Thymus (tissue), 11 donors: ENCODE measurements at regions not wholly inside any gene's neighbourhood (a gene's known extent, or its start where the extent isn't known, plus 50 kb on each side); places are given as distances from the start of the nearest gene placed in this dataset.

Experiments
- DNase-seq, 9 donors: peaks; one replicate each; pipeline ENCODE4 v3.0.0-alpha.2; 2013; ENCODE audit warnings: low spot score in 9 of 9, low read depth in 6 of 9, missing footprints in 1 of 9
- H3K27ac ChIP-seq, 2 donors: one replicate each; pipeline ENCODE4 v1.5.1; 2013; ENCODE audit warnings: control low read depth in 1 of 2, low read depth in 1 of 2, low read length in 1 of 2, mild to moderate bottlenecking in 1 of 2, moderate library complexity in 1 of 2
- H3K27me3 ChIP-seq, 2 donors: one replicate each; pipeline ENCODE4 v1.5.1; 2013; ENCODE audit warnings: low read length in 1 of 2; ENCODE audit not compliant: control insufficient read depth in 2 of 2, insufficient read depth in 1 of 2
- H3K36me3 ChIP-seq, 2 donors: one replicate each; pipeline ENCODE4 v1.5.1; 2013; ENCODE audit warnings: low read length in 1 of 2, mild to moderate bottlenecking in 1 of 2, moderate library complexity in 1 of 2; ENCODE audit not compliant: control insufficient read depth in 2 of 2, insufficient read depth in 2 of 2
- H3K4me1 ChIP-seq, 2 donors: one replicate each; pipeline ENCODE4 v1.5.1; 2013; ENCODE audit warnings: low read length in 2 of 2; ENCODE audit not compliant: control insufficient read depth in 2 of 2, insufficient read depth in 2 of 2
- H3K4me3 ChIP-seq, 2 donors: one replicate each; pipeline ENCODE4 v1.5.1; 2013; ENCODE audit warnings: low read length in 2 of 2, control low read depth in 1 of 2, mild to moderate bottlenecking in 1 of 2
- H3K9me3 ChIP-seq, 2 donors: one replicate each; pipeline ENCODE4 v1.5.1; 2013; ENCODE audit warnings: low read length in 1 of 2, mild to moderate bottlenecking in 1 of 2; ENCODE audit not compliant: control insufficient read depth in 2 of 2, insufficient read depth in 1 of 2
- WGBS: extraction: QIAGEN DNeasy Blood & Tissue Kit; methylation state at CpG from one replicate; pipeline ENCODE4 v1.1.7; 2013; 5-methylcytosine and 5-hydroxymethylcytosine counted together
- donor health status: healthy.

DNA sequence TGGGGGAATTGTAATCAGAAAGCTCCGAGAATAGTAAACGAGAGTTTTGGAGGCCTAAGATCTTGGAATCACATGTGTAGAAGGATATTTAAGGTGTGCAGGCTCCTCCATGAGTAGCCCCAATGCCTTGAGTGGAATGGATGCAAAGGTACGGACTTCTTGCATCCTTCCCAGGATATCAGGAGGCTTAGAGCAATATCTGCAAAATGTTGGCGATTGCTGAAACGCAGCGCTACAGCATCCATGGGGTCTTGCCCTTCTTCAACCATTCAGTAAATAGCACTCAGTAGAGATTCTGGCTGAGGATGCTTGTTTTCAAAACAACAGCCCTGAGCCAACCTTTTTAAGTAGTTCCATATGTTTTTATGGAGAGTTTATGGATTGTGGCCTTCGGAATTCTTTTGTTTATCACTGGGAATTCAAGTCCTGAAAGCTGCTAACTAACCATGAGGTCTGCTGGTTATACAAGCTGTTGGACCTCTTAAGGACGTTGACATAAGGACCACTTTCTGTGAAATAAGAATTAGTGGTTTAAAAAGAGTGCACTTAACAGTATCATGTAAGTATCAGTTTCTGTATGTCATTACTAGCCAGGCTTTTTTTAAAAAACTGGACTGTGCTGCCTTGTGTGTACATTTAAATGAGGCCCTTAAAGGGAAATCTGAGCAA lies 228.8 kb upstream of the PGRMC2 start:
- Histone ChIP-seq H3K27me3 (no peaks in the 10 kb centered on the region), H3K27ac (no peak overlapping the region), H3K4me1 (no peaks in the 10 kb centered on the region), H3K36me3 (no peaks in the 10 kb centered on the region), H3K9me3 (no peaks in the 10 kb centered on the region), H3K4me3 (no peak overlapping the region)
- WGBS = 94% methylated on average over 8 of the region's 8 CpGs
- DNase-seq = no peak

DNA sequence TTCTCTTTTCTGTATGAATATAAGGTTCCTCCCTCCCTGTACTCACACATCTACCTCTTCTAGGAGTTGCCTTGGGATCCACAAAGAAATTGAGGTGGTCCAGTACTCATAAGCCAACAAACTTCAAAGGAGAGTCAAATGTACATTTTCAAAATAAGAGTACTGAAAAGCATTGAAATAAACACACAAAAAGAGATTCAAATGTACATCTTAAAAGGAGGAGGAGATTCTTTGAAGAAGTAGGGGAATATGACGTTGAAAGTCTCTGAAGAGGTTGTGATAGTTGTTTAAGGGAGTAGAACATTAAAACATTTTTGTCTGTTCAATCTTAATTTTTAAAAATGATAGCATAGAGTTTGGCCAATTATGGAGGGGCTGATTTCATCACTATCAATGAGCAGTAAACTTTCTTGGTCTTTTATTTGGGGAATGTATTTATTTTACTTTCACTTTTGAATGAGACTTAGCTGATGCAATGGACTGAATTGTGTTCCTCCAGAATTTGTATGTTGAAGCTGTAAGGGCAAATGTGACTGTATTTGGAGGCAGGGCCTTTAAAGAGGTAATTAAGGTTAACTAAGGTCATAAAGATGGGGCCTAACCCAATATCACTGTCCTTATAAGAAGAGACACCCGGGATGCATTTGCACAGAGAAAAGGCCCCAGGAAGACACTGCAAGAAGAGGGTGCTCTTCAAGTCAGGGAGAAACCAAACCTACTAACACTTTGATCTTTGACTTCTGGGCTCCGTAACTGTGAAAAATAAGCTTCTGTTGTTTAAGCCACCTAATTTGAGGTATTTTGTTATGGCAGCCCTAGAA lies 226.3 kb upstream of the PGRMC2 start:
- WGBS = 88% methylated on average over 3 of the region's 3 CpGs
- no peak overlapping the region for H3K4me3 ChIP-seq
- H3K4me1 ChIP-seq = no peaks in the 10 kb centered on the region
- H3K27ac ChIP-seq = no peak overlapping the region
- H3K9me3 ChIP-seq = no peaks in the 10 kb centered on the region
- no peaks in the 10 kb centered on the region for H3K36me3 ChIP-seq
- no peaks in the 10 kb centered on the region for H3K27me3 ChIP-seq
- peak in 1 of 9 donors; percentile 18 for DNase-seq

DNA sequence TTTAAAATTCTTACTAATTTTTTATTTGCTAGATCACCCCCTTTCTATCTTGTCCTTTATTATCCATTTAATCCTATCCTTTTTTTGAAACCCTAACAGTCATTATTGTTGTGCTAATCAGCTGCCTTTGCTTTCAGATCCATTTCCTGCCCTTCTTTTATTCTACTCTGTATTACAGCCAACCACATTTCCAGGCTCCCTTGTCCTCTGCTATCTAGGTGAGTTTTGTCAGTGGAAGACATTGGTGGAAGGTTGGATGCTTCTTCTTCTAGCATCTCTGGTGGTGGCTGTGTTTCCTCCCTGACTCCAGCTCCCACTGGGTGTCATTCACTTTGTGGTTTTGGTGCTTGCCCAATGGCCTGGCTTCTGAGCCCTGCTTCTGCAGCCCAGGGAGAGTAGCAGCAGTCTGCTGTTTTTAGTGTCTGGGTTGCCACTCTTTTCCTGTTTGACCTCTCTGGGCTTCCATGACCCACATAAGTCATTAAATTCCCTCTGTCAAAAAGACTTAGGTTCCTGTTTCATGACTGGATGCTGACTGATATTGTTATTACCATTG lies 225.2 kb upstream of the PGRMC2 start:
- Histone ChIP-seq H3K27me3 (no peaks in the 10 kb centered on the region), H3K9me3 (no peaks in the 10 kb centered on the region), H3K36me3 (no peaks in the 10 kb centered on the region), H3K4me3 (no peak overlapping the region), H3K4me1 (no peaks in the 10 kb centered on the region), H3K27ac (no peak overlapping the region)
- no peak for DNase-seq

DNA sequence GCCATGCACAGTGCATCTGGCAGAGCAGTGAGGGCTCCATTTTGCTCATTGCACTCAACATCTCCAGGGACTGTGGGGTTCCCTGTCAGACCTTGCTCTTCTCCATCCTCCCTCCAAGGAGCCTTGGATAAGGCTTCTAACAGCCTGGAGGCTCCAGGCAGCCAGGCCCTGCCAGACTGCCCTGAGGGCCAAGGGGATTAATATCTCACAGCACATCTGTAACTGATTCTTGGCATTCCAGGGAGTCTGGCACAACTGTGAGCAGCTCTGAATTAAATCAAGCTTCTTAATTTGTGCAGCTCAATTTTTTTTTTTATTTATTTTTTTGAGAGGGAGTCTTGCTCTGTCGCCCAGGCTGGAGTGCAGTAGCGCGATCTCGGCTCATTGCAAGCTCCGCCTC lies 224.5 kb upstream of the PGRMC2 start:
- Histone ChIP-seq H3K27me3 (no peaks in the 10 kb centered on the region), H3K4me3 (no peak overlapping the region), H3K9me3 (no peaks in the 10 kb centered on the region), H3K27ac (no peak overlapping the region), H3K4me1 (no peaks in the 10 kb centered on the region), H3K36me3 (no peaks in the 10 kb centered on the region)
- no peak for DNase-seq
- 92% methylated on average over 5 of the region's 5 CpGs for whole genome bisulfite sequencing

DNA sequence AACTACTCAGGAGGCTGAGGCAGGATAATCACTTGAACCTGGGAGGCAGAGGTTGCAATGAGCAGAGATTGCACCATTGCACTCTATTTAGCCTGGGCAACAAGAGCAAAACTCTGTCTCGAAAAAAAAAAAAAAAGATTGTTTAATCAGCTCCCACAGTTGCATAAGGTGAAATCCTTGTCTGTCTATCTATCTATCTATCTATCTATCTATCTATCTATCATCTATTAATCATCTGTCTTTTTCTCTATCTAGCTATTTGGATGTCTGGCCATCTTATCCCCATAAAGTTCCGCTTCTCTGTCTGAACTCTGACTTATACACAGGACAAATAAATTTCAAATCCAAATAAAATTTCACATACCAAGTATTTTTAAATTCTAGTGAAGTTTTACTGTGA lies 223.2 kb upstream of the PGRMC2 start:
- no peaks in the 10 kb centered on the region for H3K4me1 ChIP-seq
- no peak for DNase-seq
- H3K27ac ChIP-seq = no peak overlapping the region
- no peak overlapping the region for H3K4me3 ChIP-seq
- WGBS = 93% methylated on average over 2 of the region's 2 CpGs
- H3K9me3 ChIP-seq = no peaks in the 10 kb centered on the region
- H3K36me3 ChIP-seq = no peaks in the 10 kb centered on the region
- H3K27me3 ChIP-seq = no peaks in the 10 kb centered on the region

DNA sequence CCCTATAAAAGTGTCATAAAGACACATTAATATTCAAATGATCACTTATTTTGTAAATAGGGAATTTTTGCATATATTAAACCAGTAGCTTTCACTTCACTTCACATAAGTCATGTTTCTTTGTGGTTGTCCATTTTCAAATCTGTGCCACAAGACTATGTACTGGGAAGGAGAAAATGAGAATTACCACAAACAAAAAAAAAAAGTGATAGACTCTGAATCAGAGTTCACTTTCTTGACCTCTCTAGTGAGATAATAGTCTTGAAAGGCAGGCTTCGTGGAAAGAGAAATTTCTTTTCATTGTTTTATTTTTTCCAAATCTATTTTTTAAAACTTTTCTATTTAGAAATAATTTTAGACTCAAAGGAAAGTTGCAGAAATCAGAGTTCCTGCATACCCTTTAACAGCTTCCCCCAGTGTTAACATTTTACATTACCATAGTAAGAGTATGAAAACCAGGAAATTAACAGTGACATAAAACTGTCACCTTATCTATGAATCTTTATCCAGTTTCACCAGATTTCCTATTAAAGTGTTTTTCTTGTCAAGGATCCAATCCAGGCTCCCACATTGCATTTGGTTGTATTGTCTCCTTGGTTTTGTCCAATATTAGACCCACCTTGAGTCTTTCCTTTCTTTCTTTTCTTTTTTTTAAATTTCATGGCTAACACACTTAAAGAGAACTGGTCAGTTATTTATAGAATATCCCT lies 215.4 kb upstream of the PGRMC2 start:
- Histone ChIP-seq H3K4me3 (no peak overlapping the region), H3K27ac (no peak overlapping the region), H3K4me1 (no peaks in the 10 kb centered on the region), H3K36me3 (no peaks in the 10 kb centered on the region), H3K9me3 (peaks cover 0 to 12% of the 10 kb centered on the region in 2 donors), H3K27me3 (no peaks in the 10 kb centered on the region)
- no peak for DNase-seq
- 72% methylated on average over 1 of the region's 1 CpG for WGBS

DNA sequence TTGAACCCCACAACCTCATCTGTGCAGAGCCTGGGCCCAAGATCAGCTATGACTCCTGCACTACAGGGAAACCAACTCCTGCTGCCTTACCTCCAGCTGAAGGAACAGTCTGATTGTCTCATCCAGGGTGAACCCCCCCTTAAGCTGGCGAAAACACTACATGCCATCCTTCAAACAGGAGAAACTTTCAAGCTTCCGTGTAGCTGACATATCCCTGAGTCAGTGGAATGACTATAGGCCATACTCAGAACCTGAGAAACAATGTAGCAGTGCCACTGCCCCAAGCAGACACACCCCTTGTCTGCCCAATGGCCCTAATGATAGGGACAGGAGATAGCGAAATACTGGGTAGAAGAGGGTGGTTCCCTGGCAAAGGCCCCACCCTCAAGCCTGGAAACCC lies 213.6 kb upstream of the PGRMC2 start:
- Histone ChIP-seq H3K9me3 (peaks cover 0 to 12% of the 10 kb centered on the region in 2 donors), H3K4me3 (no peak overlapping the region), H3K36me3 (no peaks in the 10 kb centered on the region), H3K27me3 (no peaks in the 10 kb centered on the region), H3K4me1 (no peaks in the 10 kb centered on the region), H3K27ac (no peak overlapping the region)
- WGBS = 95% methylated on average over 3 of the region's 3 CpGs
- no peak for DNase-seq

DNA sequence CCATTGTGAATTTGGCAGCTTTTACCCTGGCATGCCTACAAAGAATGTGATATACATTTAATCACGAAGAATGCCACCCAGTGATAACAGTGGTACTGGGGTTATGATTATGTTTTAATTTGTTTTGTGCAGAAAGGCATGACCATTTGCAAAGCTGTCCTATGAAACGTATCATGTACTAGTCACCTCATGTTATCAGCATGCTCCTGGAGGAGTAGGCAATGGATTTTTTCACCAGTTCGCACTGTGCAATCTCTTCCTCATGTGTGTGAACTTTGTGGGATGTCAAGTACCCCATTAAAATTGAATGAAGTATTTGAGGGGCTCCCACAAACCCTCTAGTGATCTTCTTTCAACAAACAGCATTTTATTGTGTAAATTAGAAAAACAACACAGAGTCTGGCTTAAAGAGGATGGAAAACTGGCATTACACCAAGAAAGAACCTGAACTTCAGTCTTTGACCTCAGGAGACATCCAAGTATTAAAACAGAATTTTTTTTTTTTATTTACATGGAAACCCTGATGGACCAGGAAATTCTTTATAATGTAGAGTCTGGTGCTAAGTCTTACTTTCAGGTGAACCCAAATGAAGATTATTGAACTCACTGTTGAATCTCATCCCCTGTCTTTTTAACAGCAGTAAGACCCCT lies 200.6 kb upstream of the PGRMC2 start:
- no peak for DNase-seq
- no peaks in the 10 kb centered on the region for H3K27me3 ChIP-seq
- no peaks in the 10 kb centered on the region for H3K9me3 ChIP-seq
- no peak overlapping the region for H3K27ac ChIP-seq
- no peaks in the 10 kb centered on the region for H3K36me3 ChIP-seq
- no peaks in the 10 kb centered on the region for H3K4me1 ChIP-seq
- no peak overlapping the region for H3K4me3 ChIP-seq
- WGBS = 93% methylated on average over 3 of the region's 3 CpGs
